ENCODE measurements at regions not wholly inside any gene's neighbourhood (a gene's known extent, or its start where the extent isn't known, plus 50 kb on each side); places are given as distances from the start of the nearest gene placed in this dataset.

GRCh38 chr4:145390571-145390970 is 91.1 kb upstream of the SMAD1 start:
- WGBS (ENCODE audit: extremely low coverage, insufficient read length, low lambda C conversion rate): no CpG with 5 or more reads among the region's 3 CpGs
- Histone ChIP-seq H3K4me1 (ENCODE audit: insufficient read depth, low read length) (no peaks in the 10 kb centered on the region), H3K9ac (ENCODE audit: extremely low read depth, insufficient read length, low read length) (no peak overlapping the region), H3K18ac (ENCODE audit: insufficient read length, low read depth, low read length) (no peak overlapping the region), H3K79me1 (ENCODE audit: insufficient read depth, low read depth, low read length, poor library complexity, severe bottlenecking) (no peaks in the 10 kb centered on the region), H2BK5ac (ENCODE audit: insufficient read length, low read length) (no peak overlapping the region), H4K8ac (replicated peaks; ENCODE audit: insufficient read length, low read depth, low read length) (no peak overlapping the region), H3K4me2 (ENCODE audit: insufficient read depth, insufficient read length, low read length) (no peak overlapping the region), H2BK15ac (ENCODE audit: low read depth, low read length) (no peak overlapping the region), H3K23ac (ENCODE audit: insufficient read length, low read depth, low read length) (no peak overlapping the region), H3K27ac (ENCODE audit: insufficient read length, low read depth, low read length) (no peak overlapping the region), H3K23me2 (ENCODE audit: insufficient read length, low read depth, low read length, poor library complexity, severe bottlenecking) (no peaks in the 10 kb centered on the region), H3K79me2 (ENCODE audit: insufficient read depth, low read length) (no peaks in the 10 kb centered on the region), H3K4ac (ENCODE audit: low read depth, low read length) (no peak overlapping the region), H2BK20ac (ENCODE audit: low read depth, low read length, poor library complexity, severe bottlenecking) (no peak overlapping the region), H2AFZ (ENCODE audit: low read length) (no peak overlapping the region), H3T11ph (ENCODE audit: low read length) (no peak overlapping the region), H4K20me1 (ENCODE audit: control insufficient read depth, insufficient read depth, insufficient read length) (no peaks in the 10 kb centered on the region), H2AK5ac (ENCODE audit: insufficient read length, low read length) (no peak overlapping the region), H3K14ac (ENCODE audit: insufficient read depth, low read length) (no peak overlapping the region), H3K56ac (ENCODE audit: insufficient read length, low read depth, low read length) (no peak overlapping the region), H4K91ac (ENCODE audit: insufficient read length, low read depth, low read length) (no peak overlapping the region), H4K5ac (ENCODE audit: insufficient read length, low read depth, low read length) (no peak overlapping the region), H3K27me3 (ENCODE audit: insufficient read depth, low read length) (no peaks in the 10 kb centered on the region), H2BK12ac (ENCODE audit: insufficient read length, low read depth, low read length) (no peak overlapping the region), H3K9me3 (ENCODE audit: control insufficient read depth, low read depth, low read length) (no peaks in the 10 kb centered on the region), H2BK120ac (ENCODE audit: low read depth, low read length, poor library complexity, severe bottlenecking) (no peak overlapping the region)
- H3K9me3 Mint-ChIP-seq: no peaks in the 10 kb centered on the region
- DNase-seq: no peak
- H3K4me3 Mint-ChIP-seq: no peak overlapping the region
- no peaks in the 10 kb centered on the region for H3K4me1 Mint-ChIP-seq
- TF ChIP-seq CTCF (conservative IDR thresholded peaks at IDR 0.05): no peak
- no peaks in the 10 kb centered on the region for H3K27me3 Mint-ChIP-seq (ENCODE audit: low read depth)
- H3K36me3 Mint-ChIP-seq (ENCODE audit: insufficient read depth in 1 of 3, low read depth in 3 of 3): no peaks in the 10 kb centered on the region; a peak in 1 of 7 replicates
- H3K27ac Mint-ChIP-seq: no peak overlapping the region
